CD4-positive, alpha-beta T cell (primary cell): ENCODE measurements at regions not wholly inside any gene's neighbourhood (a gene's known extent, or its start where the extent isn't known, plus 50 kb on each side); places are given as distances from the start of the nearest gene placed in this dataset.

Experiments
- ATAC-seq: fragments of 200-7000 bp; cut with Tn5 transposase; one replicate; pipeline ENCODE4 v1.10.0; 2022; ENCODE audit warnings: mild to moderate bottlenecking; ENCODE audit not compliant: poor library complexity
- CTCF ChIA-PET: fragments of 350-600 bp; sonication (Branson Sonifier 250); formaldehyde crosslinking; loops from one replicate; lab custom pipeline; 2021; ENCODE audit warnings: antibody characterized with exemption, inconsistent platforms; lab: Charles Lee
- POLR2A ChIA-PET: fragments of 350-600 bp; sonication (Branson Sonifier 250); formaldehyde crosslinking; loops from one replicate; lab custom pipeline; 2021; ENCODE audit warnings: antibody characterized with exemption, inconsistent platforms; lab: Charles Lee
- DNase-seq, 14 experiments: peaks; one replicate each; pipeline ENCODE4 v3.0.0-alpha.2; 2013 to 2020; ENCODE audit warnings: mixed read lengths in 2 of 14
- H3K27ac ChIP-seq, 2 donors: one replicate each; pipeline versions ENCODE4 v1.5.1 to v1.7.0; 2013; ENCODE audit warnings: low read length in 2 of 2, low read depth in 1 of 2, mild to moderate bottlenecking in 1 of 2
- H3K27me3 ChIP-seq, 2 experiments: 1 replicate in 1 of 2; 2 replicates in 1 of 2; pipeline versions ENCODE4 v1.6.1 to v1.7.0; 2013; ENCODE audit warnings: low read length in 2 of 2, control low read depth in 1 of 2, mild to moderate bottlenecking in 1 of 2, moderate library complexity in 1 of 2; ENCODE audit not compliant: insufficient read depth in 2 of 2, control insufficient read depth in 1 of 2
- H3K36me3 ChIP-seq: one replicate; pipeline ENCODE4 v1.6.1; 2013; ENCODE audit warnings: low read length, control low read depth; ENCODE audit not compliant: insufficient read depth
- H3K4me1 ChIP-seq: one replicate; pipeline ENCODE4 v1.6.1; 2013; ENCODE audit warnings: low read length, control low read depth; ENCODE audit not compliant: insufficient read depth
- H3K4me3 ChIP-seq: one replicate; pipeline ENCODE4 v1.5.1; 2013; ENCODE audit warnings: mild to moderate bottlenecking, low read length, moderate library complexity
- H3K9me3 ChIP-seq, 2 experiments: 1 replicate in 1 of 2; 2 replicates in 1 of 2; pipeline versions ENCODE4 v1.6.1 to v1.7.0; 2013; ENCODE audit warnings: low read length in 2 of 2, mild to moderate bottlenecking in 2 of 2, control low read depth in 1 of 2, moderate library complexity in 1 of 2; ENCODE audit not compliant: control insufficient read depth in 1 of 2, insufficient read depth in 1 of 2
- H3K27ac Mint-ChIP-seq: one replicate; pipeline ENCODE4 v1.8.0; 2020; ENCODE audit warnings: mixed read lengths
- H3K27me3 Mint-ChIP-seq: one replicate; pipeline ENCODE4 v1.8.0; 2021; ENCODE audit warnings: mixed read lengths
- H3K36me3 Mint-ChIP-seq: one replicate; pipeline ENCODE4 v1.8.0; 2021; ENCODE audit warnings: low read depth, mixed read lengths
- H3K4me1 Mint-ChIP-seq: one replicate; pipeline ENCODE4 v1.8.0; 2021; ENCODE audit warnings: low read depth, mixed read lengths
- H3K4me3 Mint-ChIP-seq: one replicate; pipeline ENCODE4 v1.8.0; 2020; ENCODE audit warnings: mild to moderate bottlenecking, mixed read lengths
- H3K9me3 Mint-ChIP-seq: one replicate; pipeline ENCODE4 v1.8.0; 2020; ENCODE audit warnings: mixed read lengths
- CTCF ChIP-seq: fragments of 200-600 bp; IDR thresholded peaks from one replicate; pipeline ENCODE4 v1.8.0; 2022; ENCODE audit warnings: antibody characterized with exemption, mild to moderate bottlenecking
- intact Hi-C, 2 experiments: fragments of 100-400 bp; cut with DNase I in 1 of 2; cut with micrococcal nuclease in 1 of 2; formaldehyde crosslinking; loops; one replicate each; pipeline versions ENCODE4 v1.15.1 to v1.9.0; 2023 to 2025; cut with DNase I, micrococcal nuclease

GRCh38 chr14:98237939-98238338 is 1034.1 kb downstream of the BCL11B start:
- TF ChIP-seq CTCF = peak; percentile 17
- POLR2A ChIA-PET = interaction anchor here (0.7 to 0.8 kb wide), 2 partner anchors 14 to 102 kb away, joined by 3 to 5 read pairs; no protein-coding TSS in a partner anchor
- peak; percentile 66 for ATAC-seq

GRCh38 chr14:98240376-98240775 is 1031.6 kb downstream of the BCL11B start:
- Mint-ChIP-seq H3K4me1 (peaks cover 48% of the 10 kb centered on the region), H3K4me3 (no peak overlapping the region), H3K36me3 (no peaks in the 10 kb centered on the region), H3K9me3 (no peaks in the 10 kb centered on the region), H3K27ac (no peak overlapping the region), H3K27me3 (no peaks in the 10 kb centered on the region)
- Histone ChIP-seq H3K36me3 (no peaks in the 10 kb centered on the region), H3K27ac (no peak overlapping the region), H3K9me3 (no peaks in the 10 kb centered on the region), H3K4me1 (peaks cover 11% of the 10 kb centered on the region), H3K4me3 (no peak overlapping the region), H3K27me3 (no peaks in the 10 kb centered on the region)
- CTCF ChIA-PET = interaction anchor here (0.5 kb wide), 1 partner anchor 17 kb away, joined by 5 read pairs; no protein-coding TSS in a partner anchor
- no peak for DNase-seq
- no peak for TF ChIP-seq CTCF
- intact Hi-C loops = no loop called here
- ATAC-seq = no peak
- POLR2A ChIA-PET = no interaction called here

More at GRCh38 chr14:98237939-98238338, 1034.1 kb downstream of the BCL11B start:
- peaks cover 15% of the 10 kb centered on the region for H3K4me1 ChIP-seq
- no peak overlapping the region for H3K27ac ChIP-seq
- H3K9me3 ChIP-seq = no peaks in the 10 kb centered on the region
- H3K4me3 ChIP-seq = no peak overlapping the region
- H3K9me3 Mint-ChIP-seq = peaks cover 2% of the 10 kb centered on the region
- intact Hi-C loops = no loop called here
- CTCF ChIA-PET = interaction anchor here (1.6 to 1.7 kb wide), 2 partner anchors 11 to 1029 kb away, joined by 4 read pairs; no protein-coding TSS in a partner anchor
- H3K27ac Mint-ChIP-seq = peak overlapping the region; percentile 32
- H3K36me3 ChIP-seq = no peaks in the 10 kb centered on the region
- peak in 4 of 14 experiments; percentile 25 to 39 (median 30) for DNase-seq
- H3K4me1 Mint-ChIP-seq = peaks cover 59% of the 10 kb centered on the region
- no peaks in the 10 kb centered on the region for H3K27me3 ChIP-seq
- H3K4me3 Mint-ChIP-seq = no peak overlapping the region
- H3K36me3 Mint-ChIP-seq = no peaks in the 10 kb centered on the region
- H3K27me3 Mint-ChIP-seq = no peaks in the 10 kb centered on the region

- no peaks in the 10 kb centered on the region for H3K9me3 Mint-ChIP-seq
- Histone ChIP-seq H3K27me3 (no peaks in the 10 kb centered on the region), H3K9me3 (no peaks in the 10 kb centered on the region), H3K27ac (no peak overlapping the region), H3K4me3 (no peak overlapping the region), H3K36me3 (no peaks in the 10 kb centered on the region), H3K4me1 (peaks cover 5% of the 10 kb centered on the region)
- POLR2A ChIA-PET = interaction anchor here (1.7 to 2.0 kb wide), 2 partner anchors 16 to 54 kb away, joined by 4 to 6 read pairs; no protein-coding TSS in a partner anchor
- ATAC-seq (no peak), DNase-seq (no peak)
- intact Hi-C loops = no loop called here
- CTCF ChIA-PET = interaction anchor here (0.9 kb wide), 1 partner anchor 59 kb away, joined by 3 read pairs; no protein-coding TSS in a partner anchor
- peaks cover 35% of the 10 kb centered on the region for H3K4me1 Mint-ChIP-seq
- no peaks in the 10 kb centered on the region for H3K36me3 Mint-ChIP-seq
- no peak for TF ChIP-seq CTCF
- H3K27ac Mint-ChIP-seq = no peak overlapping the region
- no peaks in the 10 kb centered on the region for H3K27me3 Mint-ChIP-seq
- H3K4me3 Mint-ChIP-seq = no peak overlapping the region
Measured at GRCh38 chr14:98242903-98243302, 1029.1 kb downstream of the BCL11B start.
